ENCODE measurements at regions not wholly inside any gene's neighbourhood (a gene's known extent, or its start where the extent isn't known, plus 50 kb on each side); places are given as distances from the start of the nearest gene placed in this dataset.
A peak's percentile ranks its signal among the peaks of the same experiment; 100 is the strongest.

DNA sequence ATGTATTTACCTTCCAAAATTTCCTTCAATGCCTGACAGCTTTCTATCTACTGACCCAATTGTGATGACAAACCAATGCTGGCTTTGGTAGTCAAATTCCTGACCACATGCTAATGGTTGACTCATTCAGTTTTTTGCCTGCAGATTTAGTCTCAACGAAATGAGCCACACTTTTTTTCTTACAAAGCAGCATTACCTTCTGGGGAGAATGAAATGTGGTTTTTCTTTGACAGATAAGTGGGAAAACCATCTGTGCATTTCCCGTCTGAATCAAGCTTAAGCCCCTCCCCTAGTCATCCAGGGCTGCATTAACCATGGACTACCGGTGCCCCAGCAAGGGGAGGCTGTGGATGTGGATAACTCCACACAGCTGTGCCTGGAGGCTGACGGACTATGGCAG lies 99.6 kb upstream of the TAF11L2 start (continued):
- TF ChIP-seq CTCF (conservative IDR thresholded peaks at IDR 0.05; ENCODE audit: low read depth in 2 of 2): no peak

DNA sequence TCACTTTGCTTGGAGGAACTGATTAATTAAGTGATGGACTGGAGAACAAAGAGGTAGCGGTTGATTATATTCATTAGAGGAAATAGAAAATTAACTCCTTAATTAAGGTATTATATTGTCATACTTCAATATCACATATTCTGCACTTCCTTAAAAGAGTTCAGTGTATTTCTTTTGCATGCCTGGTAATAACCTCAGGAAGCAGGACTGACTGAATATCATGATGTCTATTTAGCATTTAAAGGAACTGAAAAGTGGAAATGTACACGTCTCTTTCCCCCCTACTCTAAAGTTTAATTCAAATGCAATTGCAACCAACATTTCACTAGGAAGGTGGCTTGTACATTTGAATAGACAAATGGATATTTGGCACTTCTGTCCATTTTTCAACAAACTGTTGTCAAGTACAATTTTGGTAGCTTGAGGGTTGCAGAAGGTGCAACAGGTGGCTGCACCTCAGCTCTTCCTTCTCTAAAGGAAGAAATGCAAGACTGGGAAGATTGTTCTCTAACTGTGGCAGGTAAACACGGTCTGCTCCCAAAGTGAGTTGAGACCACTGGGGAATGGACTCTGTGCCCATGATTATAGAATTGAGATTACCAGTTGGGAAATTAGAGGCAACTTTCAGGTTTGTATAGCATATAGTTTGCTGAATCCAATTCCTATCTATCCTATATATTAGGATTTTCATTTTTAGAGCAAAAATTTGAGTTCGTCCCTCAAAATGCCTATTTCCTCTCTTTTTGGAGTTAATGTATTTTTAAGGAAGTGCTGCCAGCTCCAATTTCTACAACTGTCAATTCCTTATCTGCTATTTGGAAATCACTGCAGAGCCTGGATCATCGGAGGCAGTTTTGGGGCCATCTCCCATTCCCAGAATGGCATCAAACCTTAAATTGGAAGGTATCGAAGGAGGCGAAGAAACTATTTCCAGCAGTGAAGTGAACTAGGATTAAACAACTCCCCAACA lies 98.9 kb upstream of the TAF11L2 start:
- H3F3A ChIP-seq (replicated peaks; ENCODE audit: low read depth): peaks cover 6% of the 10 kb centered on the region; the same call in 1 of the 2 replicates
- no peak for ATAC-seq
- H3K27me3 Mint-ChIP-seq (ENCODE audit: insufficient read depth, low read depth, poor library complexity): peaks cover 23% of the 10 kb centered on the region
- no peak overlapping the region for H2AFZ ChIP-seq
- peaks cover 19% of the 10 kb centered on the region for H3K36me3 Mint-ChIP-seq (ENCODE audit: low read depth)
- H4K20me1 ChIP-seq (replicated peaks; ENCODE audit: insufficient read depth): no peaks in the 10 kb centered on the region
- no peak for DNase-seq (ENCODE audit: low spot score)
- H3K36me3 ChIP-seq (ENCODE audit: insufficient read depth): no peaks in the 10 kb centered on the region
- H3K27ac ChIP-seq (ENCODE audit: low read depth): no peak overlapping the region
- peaks cover 53% of the 10 kb centered on the region for H3K4me1 Mint-ChIP-seq
- H3K4me2 ChIP-seq: peak overlapping the region; percentile 37; the same call in 1 of the 2 replicates
- H3K9me2 ChIP-seq (ENCODE audit: insufficient read depth): no peaks in the 10 kb centered on the region
- no peak overlapping the region for H3K27ac Mint-ChIP-seq
- H3K79me2 ChIP-seq (replicated peaks; ENCODE audit: insufficient read depth): no peaks in the 10 kb centered on the region
- H3K27me3 ChIP-seq (ENCODE audit: insufficient read depth): peaks cover 14% of the 10 kb centered on the region; the same call in 1 of the 2 replicates
- H3K4me3 ChIP-seq: no peak overlapping the region
- no peak overlapping the region for H3K4me3 Mint-ChIP-seq
- peaks cover 20% of the 10 kb centered on the region for H3K9me3 Mint-ChIP-seq
- TF ChIP-seq STAT1 (IDR thresholded peaks at IDR 0.05; ENCODE audit: unreplicated experiment) (no peak), POLR2AphosphoS5 (IDR thresholded peaks at IDR 0.05; ENCODE audit: low read depth) (no peak), JUNB (IDR thresholded peaks at IDR 0.05; ENCODE audit: unreplicated experiment) (no peak), CTCF (conservative IDR thresholded peaks at IDR 0.05; ENCODE audit: low read depth in 2 of 2) (no peak), NANOG (IDR thresholded peaks at IDR 0.05; ENCODE audit: borderline replicate concordance) (no peak)
- TF ChIP-seq, protein P1, sequence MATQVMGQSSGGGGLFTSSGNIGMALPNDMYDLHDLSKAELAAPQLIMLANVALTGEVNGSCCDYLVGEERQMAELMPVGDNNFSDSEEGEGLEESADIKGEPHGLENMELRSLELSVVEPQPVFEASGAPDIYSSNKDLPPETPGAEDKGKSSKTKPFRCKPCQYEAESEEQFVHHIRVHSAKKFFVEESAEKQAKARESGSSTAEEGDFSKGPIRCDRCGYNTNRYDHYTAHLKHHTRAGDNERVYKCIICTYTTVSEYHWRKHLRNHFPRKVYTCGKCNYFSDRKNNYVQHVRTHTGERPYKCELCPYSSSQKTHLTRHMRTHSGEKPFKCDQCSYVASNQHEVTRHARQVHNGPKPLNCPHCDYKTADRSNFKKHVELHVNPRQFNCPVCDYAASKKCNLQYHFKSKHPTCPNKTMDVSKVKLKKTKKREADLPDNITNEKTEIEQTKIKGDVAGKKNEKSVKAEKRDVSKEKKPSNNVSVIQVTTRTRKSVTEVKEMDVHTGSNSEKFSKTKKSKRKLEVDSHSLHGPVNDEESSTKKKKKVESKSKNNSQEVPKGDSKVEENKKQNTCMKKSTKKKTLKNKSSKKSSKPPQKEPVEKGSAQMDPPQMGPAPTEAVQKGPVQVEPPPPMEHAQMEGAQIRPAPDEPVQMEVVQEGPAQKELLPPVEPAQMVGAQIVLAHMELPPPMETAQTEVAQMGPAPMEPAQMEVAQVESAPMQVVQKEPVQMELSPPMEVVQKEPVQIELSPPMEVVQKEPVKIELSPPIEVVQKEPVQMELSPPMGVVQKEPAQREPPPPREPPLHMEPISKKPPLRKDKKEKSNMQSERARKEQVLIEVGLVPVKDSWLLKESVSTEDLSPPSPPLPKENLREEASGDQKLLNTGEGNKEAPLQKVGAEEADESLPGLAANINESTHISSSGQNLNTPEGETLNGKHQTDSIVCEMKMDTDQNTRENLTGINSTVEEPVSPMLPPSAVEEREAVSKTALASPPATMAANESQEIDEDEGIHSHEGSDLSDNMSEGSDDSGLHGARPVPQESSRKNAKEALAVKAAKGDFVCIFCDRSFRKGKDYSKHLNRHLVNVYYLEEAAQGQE (IDR thresholded peaks at IDR 0.05; ENCODE audit: unreplicated experiment): no peak
- peaks cover 41% of the 10 kb centered on the region for H3K4me1 ChIP-seq (ENCODE audit: insufficient read depth)

Measured in GM23338 (cell line).